ENCODE measurements at regions not wholly inside any gene's neighbourhood (a gene's known extent, or its start where the extent isn't known, plus 50 kb on each side); places are given as distances from the start of the nearest gene placed in this dataset.

GRCh38 chr7:79552463-79552862, 99.0 kb upstream of the MAGI2 start:
- no peak for TF ChIP-seq POLR2AphosphoS5 (IDR thresholded peaks at IDR 0.05; ENCODE audit: low read depth, low read length)
- no peak for TF ChIP-seq TAF1 (IDR thresholded peaks at IDR 0.05; ENCODE audit: borderline replicate concordance, low read depth, low read length)
- no peak for TF ChIP-seq POLR2A (IDR thresholded peaks at IDR 0.05; ENCODE audit: low read depth, low read length)

Data from GM12892 (cell line).